ENCODE measurements at regions not wholly inside any gene's neighbourhood (a gene's known extent, or its start where the extent isn't known, plus 50 kb on each side); places are given as distances from the start of the nearest gene placed in this dataset.
"Not testable (repeated sequence)": the region's sequence is repeated elsewhere in the genome, so short reads cannot be mapped to it uniquely, and the experiment has no call there.

GRCh38 chr3:5499404-5499803 is 311.9 kb downstream of the EDEM1 start:
- WGBS, 2 donors: 57 to 69% methylated on average over 1 of the region's 1 CpG
- TF ChIP-seq CTCF (IDR thresholded peaks at IDR 0.05) (no peak), POLR2A (IDR thresholded peaks at IDR 0.05) (no peak), EP300 (IDR thresholded peaks at IDR 0.05) (no peak)
- DNase-seq (ENCODE audit: low spot score in 2 of 2): no peak

GRCh38 chr3:5503136-5503535 is 315.6 kb downstream of the EDEM1 start:
- H3K4me3 ChIP-seq: no peak overlapping the region
- H3K9me3 ChIP-seq: no peaks in the 10 kb centered on the region
- TF ChIP-seq CTCF (IDR thresholded peaks at IDR 0.05) (no peak), POLR2A (IDR thresholded peaks at IDR 0.05) (no peak), EP300 (IDR thresholded peaks at IDR 0.05) (no peak)
- no peaks in the 10 kb centered on the region for H3K36me3 ChIP-seq
- H3K4me1 ChIP-seq: no peaks in the 10 kb centered on the region
- no peaks in the 10 kb centered on the region for H3K27me3 ChIP-seq
- H3K27ac ChIP-seq: no peak overlapping the region
- 68 to 79% methylated on average over 3 of the region's 3 CpGs for WGBS, 2 donors
- no peak for DNase-seq (ENCODE audit: low spot score in 2 of 2)

More at GRCh38 chr3:5499404-5499803, 311.9 kb downstream of the EDEM1 start:
- no peaks in the 10 kb centered on the region for H3K36me3 ChIP-seq
- H3K9me3 ChIP-seq: no peaks in the 10 kb centered on the region
- no peaks in the 10 kb centered on the region for H3K27me3 ChIP-seq
- no peak overlapping the region for H3K4me3 ChIP-seq
- no peak overlapping the region for H3K27ac ChIP-seq
- H3K4me1 ChIP-seq: no peaks in the 10 kb centered on the region

- Histone ChIP-seq H3K36me3 (no peaks in the 10 kb centered on the region), H3K4me1 (no peaks in the 10 kb centered on the region), H3K27me3 (no peaks in the 10 kb centered on the region), H3K9me3 (peaks cover 0 to 10% (median under 1%) of the 10 kb centered on the region in 4 donors), H3K27ac (no peak overlapping the region), H3K4me3 (no peak overlapping the region)
- DNase-seq (ENCODE audit: low spot score in 2 of 2): no peak
- TF ChIP-seq POLR2A (IDR thresholded peaks at IDR 0.05) (no peak), CTCF (IDR thresholded peaks at IDR 0.05) (no peak), EP300 (IDR thresholded peaks at IDR 0.05) (no peak)
- 68 to 69% methylated on average over 5 of the region's 5 CpGs for WGBS, 2 donors
Observed at GRCh38 chr3:5504135-5504534, 316.6 kb downstream of the EDEM1 start.

- no peak for DNase-seq (ENCODE audit: low spot score in 2 of 2)
- Histone ChIP-seq H3K9me3 (peaks cover 0 to 20% (median 2%) of the 10 kb centered on the region in 4 donors), H3K4me3 (no peak overlapping the region), H3K4me1 (no peaks in the 10 kb centered on the region), H3K27ac (no peak overlapping the region), H3K36me3 (no peaks in the 10 kb centered on the region), H3K27me3 (no peaks in the 10 kb centered on the region)
- TF ChIP-seq POLR2A (IDR thresholded peaks at IDR 0.05) (no peak), CTCF (IDR thresholded peaks at IDR 0.05) (no peak), EP300 (IDR thresholded peaks at IDR 0.05) (no peak)
- WGBS, 2 donors: 90 to 91% methylated on average over 3 of the region's 3 CpGs
Observed at GRCh38 chr3:5505163-5505562, 317.7 kb downstream of the EDEM1 start.

- Histone ChIP-seq H3K4me1 (no peaks in the 10 kb centered on the region), H3K27me3 (no peaks in the 10 kb centered on the region), H3K9me3 (peaks cover 0 to 27% (median 2%) of the 10 kb centered on the region in 4 donors), H3K4me3 (no peak overlapping the region), H3K36me3 (no peaks in the 10 kb centered on the region), H3K27ac (no peak overlapping the region)
- no peak for DNase-seq (ENCODE audit: low spot score in 2 of 2)
- TF ChIP-seq EP300 (IDR thresholded peaks at IDR 0.05) (no peak), CTCF (IDR thresholded peaks at IDR 0.05) (no peak), POLR2A (IDR thresholded peaks at IDR 0.05) (no peak)
- 67 to 75% methylated on average over 2 of the region's 2 CpGs for WGBS, 2 donors
Observed at GRCh38 chr3:5505997-5506396, 318.5 kb downstream of the EDEM1 start.

GRCh38 chr3:5508860-5509259 is 321.4 kb downstream of the EDEM1 start:
- 74 to 86% methylated on average over 3 of the region's 3 CpGs for WGBS, 2 donors
- not testable (repeated sequence) for DNase-seq (ENCODE audit: low spot score in 2 of 2); H3K27me3 ChIP-seq; H3K27ac ChIP-seq; H3K4me3 ChIP-seq; H3K4me1 ChIP-seq; H3K36me3 ChIP-seq
- H3K9me3 ChIP-seq: peaks cover 0 to 37% (median 3%) of the 10 kb centered on the region in 4 donors
